K562 (cell line): ENCODE measurements at regions not wholly inside any gene's neighbourhood (a gene's known extent, or its start where the extent isn't known, plus 50 kb on each side); places are given as distances from the start of the nearest gene placed in this dataset.
A peak's percentile ranks its signal among the peaks of the same experiment; 100 is the strongest.

Experiments used
- CBX3 ChIP-seq, 2 experiments: IDR thresholded peaks; 1 replicate in 1 of 2; 2 replicates in 1 of 2; pipeline ENCODE4 v1.6.1; 2012; ENCODE audit warnings: inconsistent platforms in 2 of 2, low read length in 2 of 2, borderline replicate concordance in 1 of 2, control low read depth in 1 of 2
- CHD1 ChIP-seq: fragments of 200-600 bp; sonication (generic); IDR thresholded peaks from one replicate; pipeline ENCODE4 v1.6.1; 2012; ENCODE audit warnings: mild to moderate bottlenecking, moderate library complexity, low read length, inconsistent platforms
- CREB3L1 ChIP-seq: fragments of 450-650 bp; IDR thresholded peaks from 2 replicates; pipeline ENCODE4 v1.6.1; 2014; ENCODE audit warnings: low read depth, mild to moderate bottlenecking, moderate library complexity, borderline replicate concordance
- EP300 ChIP-seq: IDR thresholded peaks from 2 replicates; pipeline ENCODE4 v1.6.1; 2012; ENCODE audit warnings: low read length, improper control_type of control experiment
- FOXO4 ChIP-seq: fragments of 450-650 bp; formaldehyde crosslinking; IDR thresholded peaks from 2 replicates; pipeline ENCODE4 v1.4.0; 2020; ENCODE audit warnings: mild to moderate bottlenecking, moderate library complexity
- GTF2A2 ChIP-seq: IDR thresholded peaks from 2 replicates; pipeline ENCODE4 v1.6.1; 2016; ENCODE audit warnings: mild to moderate bottlenecking, missing genetic modification characterization, missing compliant biosample characterization
- HBP1 ChIP-seq: fragments of 450-650 bp; formaldehyde crosslinking; IDR thresholded peaks from 2 replicates; pipeline ENCODE4 v1.4.0; 2022; ENCODE audit warnings: missing genetic modification characterization
- HDGF ChIP-seq: fragments of 450-650 bp; IDR thresholded peaks from 2 replicates; pipeline ENCODE4 v1.6.1; 2016
- JUN ChIP-seq, 2 experiments: sonication (generic) in 1 of 2; formaldehyde crosslinking in 1 of 2; IDR thresholded peaks; 2 replicates each; pipeline versions ENCODE4 v1.6.1 to v1.8.0; 2012 to 2022; ENCODE audit warnings: borderline replicate concordance in 2 of 2, mild to moderate bottlenecking in 2 of 2, improper control_type of control experiment in 1 of 2, low read depth in 1 of 2, low read length in 1 of 2, missing genetic modification reagents in 1 of 2
- MTA2 ChIP-seq: fragments of 450-650 bp; IDR thresholded peaks from 2 replicates; pipeline ENCODE4 v1.6.1; 2016; ENCODE audit warnings: low read depth
- MYC ChIP-seq, 2 experiments: fragments of 250-450 bp in 1 of 2; sonication (Bioruptor Pico) in 1 of 2; IDR thresholded peaks; 2 replicates each; pipeline versions ENCODE4 v1.5.1 to v1.6.1; 2012 to 2021; ENCODE audit warnings: low read depth in 2 of 2, borderline replicate concordance in 1 of 2, improper control_type of control experiment in 1 of 2, low read length in 1 of 2, mild to moderate bottlenecking in 1 of 2, moderate library complexity in 1 of 2
- TBP ChIP-seq: optimal IDR thresholded peaks from 2 replicates; pipeline ENCODE3; 2011; ENCODE audit warnings: low read depth, low read length, improper control_type of control experiment
- TCF7L2 ChIP-seq: fragments of 150-350 bp; IDR thresholded peaks from 2 replicates; pipeline ENCODE4 v1.6.1; 2016; ENCODE audit warnings: low read depth, mild to moderate bottlenecking, low read length, moderate library complexity
- WHSC1 ChIP-seq: IDR thresholded peaks from one replicate; pipeline ENCODE4 v1.6.1; 2012; ENCODE audit warnings: low read length, control low read depth, inconsistent platforms
- ZBTB1 ChIP-seq: sonication (generic); formaldehyde crosslinking; IDR thresholded peaks from 2 replicates; pipeline ENCODE4 v1.8.1; 2023; ENCODE audit warnings: missing genetic modification reagents, low read depth, mild to moderate bottlenecking, borderline replicate concordance
- ZBTB2 ChIP-seq: fragments of 450-650 bp; IDR thresholded peaks from 2 replicates; pipeline ENCODE4 v1.6.1; 2016; ENCODE audit warnings: antibody characterized with exemption
- ZEB2 ChIP-seq: fragments of 450-650 bp; IDR thresholded peaks from 2 replicates; pipeline ENCODE4 v1.6.1; 2016
- ZKSCAN3 ChIP-seq: fragments of 250-450 bp; sonication (Bioruptor Pico); IDR thresholded peaks from 2 replicates; pipeline ENCODE4 v1.4.0; 2020
- ZNF3 ChIP-seq: fragments of 250-450 bp; sonication (Bioruptor Pico); IDR thresholded peaks from 2 replicates; pipeline ENCODE4 v1.5.0; 2021; ENCODE audit warnings: mild to moderate bottlenecking, moderate library complexity
- ZNF316 ChIP-seq: fragments of 450-650 bp; IDR thresholded peaks from 2 replicates; pipeline ENCODE4 v1.6.1; 2016
- ZNF518B ChIP-seq: fragments of 250-450 bp; sonication (Bioruptor Pico); IDR thresholded peaks from 2 replicates; pipeline ENCODE4 v1.5.0; 2021; ENCODE audit warnings: mild to moderate bottlenecking, moderate library complexity

- TF ChIP-seq ZNF518B (CRISPR knock-in tag) (no peak), HBP1 (CRISPR knock-in tag) (no peak), ZKSCAN3 (CRISPR knock-in tag) (no peak), ZEB2 (no peak), ZNF316 (peak; percentile 63; the same call in 1 of the 2 replicates), EP300 (no peak), ZBTB2 (no peak), CBX3 (IDR thresholded peaks at IDR 0.05; ENCODE audit: borderline replicate concordance in 1 of 2, low read length in 2 of 2) (0 out of 3 replicates have a peak, but pooled peaks of 1 of the 2 experiments have one; percentile 6), ZBTB1 (CRISPR knock-in tag) (no peak), TBP (peak; percentile 36), MTA2 (no peak), HDGF (no peak), FOXO4 (no peak), TCF7L2 (no peak), WHSC1 (no peak), MYC (IDR thresholded peaks at IDR 0.05; ENCODE audit: low read depth, low read length) (no peak), MYC (CRISPR knock-in tag; IDR thresholded peaks at IDR 0.05; ENCODE audit: borderline replicate concordance, low read depth) (no peak), CHD1 (no peak), ZNF3 (CRISPR knock-in tag) (no peak), CREB3L1 (no peak), JUN (IDR thresholded peaks at IDR 0.05; ENCODE audit: borderline replicate concordance, low read depth, low read length) (no peak; the same call in 1 of the 2 replicates), JUN (CRISPR knock-in tag; IDR thresholded peaks at IDR 0.05; ENCODE audit: borderline replicate concordance) (no peak), GTF2A2 (tag) (no peak)
These were observed 180.8 kb downstream of the CCDC71L start (continued) for GRCh38 chr7:106480161-106480579.
